ENCODE measurements at regions not wholly inside any gene's neighbourhood (a gene's known extent, or its start where the extent isn't known, plus 50 kb on each side); places are given as distances from the start of the nearest gene placed in this dataset.

GRCh38 chr7:96638669-96639068 lies 71.0 kb downstream of the SEM1 start:
- Mint-ChIP-seq H3K4me1 (ENCODE audit: low read depth) (no peaks in the 10 kb centered on the region), H3K9me3 (no peaks in the 10 kb centered on the region), H3K36me3 (ENCODE audit: low read depth) (no peaks in the 10 kb centered on the region), H3K27me3 (ENCODE audit: low read depth) (peaks cover 7% of the 10 kb centered on the region), H3K27ac (no peak overlapping the region), H3K4me3 (no peak overlapping the region)
- no peak for DNase-seq (ENCODE audit: low spot score)

GRCh38 chr7:96637522-96637921 lies 72.1 kb downstream of the SEM1 start:
- H3K9me3 Mint-ChIP-seq: no peaks in the 10 kb centered on the region
- H3K27me3 Mint-ChIP-seq (ENCODE audit: low read depth): peaks cover 7% of the 10 kb centered on the region
- H3K27ac Mint-ChIP-seq: no peak overlapping the region
- H3K36me3 Mint-ChIP-seq (ENCODE audit: low read depth): no peaks in the 10 kb centered on the region
- no peak for DNase-seq (ENCODE audit: low spot score)
- no peaks in the 10 kb centered on the region for H3K4me1 Mint-ChIP-seq (ENCODE audit: low read depth)
- H3K4me3 Mint-ChIP-seq: no peak overlapping the region

GRCh38 chr7:96636979-96637378 lies 72.7 kb downstream of the SEM1 start:
- Mint-ChIP-seq H3K9me3 (no peaks in the 10 kb centered on the region), H3K4me3 (no peak overlapping the region), H3K27ac (no peak overlapping the region), H3K4me1 (ENCODE audit: low read depth) (no peaks in the 10 kb centered on the region), H3K27me3 (ENCODE audit: low read depth) (peaks cover 7% of the 10 kb centered on the region), H3K36me3 (ENCODE audit: low read depth) (no peaks in the 10 kb centered on the region)
- DNase-seq (ENCODE audit: low spot score): no peak

GRCh38 chr7:96636342-96636860 lies 73.2 kb downstream of the SEM1 start:
- H3K27ac Mint-ChIP-seq: no peak overlapping the region
- DNase-seq (ENCODE audit: low spot score): no peak
- H3K36me3 Mint-ChIP-seq (ENCODE audit: low read depth): no peaks in the 10 kb centered on the region
- no peaks in the 10 kb centered on the region for H3K9me3 Mint-ChIP-seq
- no peaks in the 10 kb centered on the region for H3K4me1 Mint-ChIP-seq (ENCODE audit: low read depth)
- H3K27me3 Mint-ChIP-seq (ENCODE audit: low read depth): peaks cover 7% of the 10 kb centered on the region
- no peak overlapping the region for H3K4me3 Mint-ChIP-seq

GRCh38 chr7:96629884-96630283 lies 79.8 kb downstream of the SEM1 start:
- H3K4me1 Mint-ChIP-seq (ENCODE audit: low read depth): no peaks in the 10 kb centered on the region
- no peak overlapping the region for H3K4me3 Mint-ChIP-seq
- peaks cover 15% of the 10 kb centered on the region for H3K27me3 Mint-ChIP-seq (ENCODE audit: low read depth)
- no peak for DNase-seq (ENCODE audit: low spot score)
- H3K36me3 Mint-ChIP-seq (ENCODE audit: low read depth): no peaks in the 10 kb centered on the region
- no peaks in the 10 kb centered on the region for H3K9me3 Mint-ChIP-seq
- no peak overlapping the region for H3K27ac Mint-ChIP-seq

GRCh38 chr7:96624954-96625353 lies 84.7 kb downstream of the SEM1 start:
- Mint-ChIP-seq H3K36me3 (ENCODE audit: low read depth) (no peaks in the 10 kb centered on the region), H3K9me3 (no peaks in the 10 kb centered on the region)

GRCh38 chr7:96621932-96622331 lies 87.7 kb downstream of the SEM1 start:
- Mint-ChIP-seq H3K4me3 (no peak overlapping the region), H3K9me3 (no peaks in the 10 kb centered on the region), H3K36me3 (ENCODE audit: low read depth) (no peaks in the 10 kb centered on the region), H3K27ac (no peak overlapping the region), H3K27me3 (ENCODE audit: low read depth) (peaks cover 19% of the 10 kb centered on the region), H3K4me1 (ENCODE audit: low read depth) (no peaks in the 10 kb centered on the region)
- no peak for DNase-seq (ENCODE audit: low spot score)

More at GRCh38 chr7:96624954-96625353, 84.7 kb downstream of the SEM1 start:
- no peak overlapping the region for H3K27ac Mint-ChIP-seq
- H3K27me3 Mint-ChIP-seq (ENCODE audit: low read depth): peaks cover 16% of the 10 kb centered on the region
- no peaks in the 10 kb centered on the region for H3K4me1 Mint-ChIP-seq (ENCODE audit: low read depth)
- no peak for DNase-seq (ENCODE audit: low spot score)
- no peak overlapping the region for H3K4me3 Mint-ChIP-seq

- H3K27ac Mint-ChIP-seq: no peak overlapping the region
- H3K36me3 Mint-ChIP-seq (ENCODE audit: low read depth): no peaks in the 10 kb centered on the region
- H3K9me3 Mint-ChIP-seq: no peaks in the 10 kb centered on the region
- no peak overlapping the region for H3K4me3 Mint-ChIP-seq
- peaks cover 10% of the 10 kb centered on the region for H3K4me1 Mint-ChIP-seq (ENCODE audit: low read depth)
- peaks cover 18% of the 10 kb centered on the region for H3K27me3 Mint-ChIP-seq (ENCODE audit: low read depth)
- DNase-seq (ENCODE audit: low spot score): no peak
Measured at GRCh38 chr7:96614154-96614867, 95.3 kb downstream of the SEM1 start.

GRCh38 chr7:96612034-96612433 lies 97.6 kb downstream of the SEM1 start:
- H3K36me3 Mint-ChIP-seq (ENCODE audit: low read depth): no peaks in the 10 kb centered on the region
- no peaks in the 10 kb centered on the region for H3K9me3 Mint-ChIP-seq
- H3K4me1 Mint-ChIP-seq (ENCODE audit: low read depth): peaks cover 10% of the 10 kb centered on the region
- H3K27me3 Mint-ChIP-seq (ENCODE audit: low read depth): peaks cover 10% of the 10 kb centered on the region
- DNase-seq (ENCODE audit: low spot score): no peak
- H3K27ac Mint-ChIP-seq: no peak overlapping the region
- H3K4me3 Mint-ChIP-seq: no peak overlapping the region

- DNase-seq (ENCODE audit: low spot score): no peak
- H3K9me3 Mint-ChIP-seq: no peaks in the 10 kb centered on the region
- H3K27ac Mint-ChIP-seq: no peak overlapping the region
- no peaks in the 10 kb centered on the region for H3K4me1 Mint-ChIP-seq (ENCODE audit: low read depth)
- H3K36me3 Mint-ChIP-seq (ENCODE audit: low read depth): no peaks in the 10 kb centered on the region
- no peak overlapping the region for H3K4me3 Mint-ChIP-seq
- peaks cover 7% of the 10 kb centered on the region for H3K27me3 Mint-ChIP-seq (ENCODE audit: low read depth)
Measured at GRCh38 chr7:96605045-96605716, 104.5 kb downstream of the SEM1 start.

- H3K27me3 Mint-ChIP-seq (ENCODE audit: low read depth): peaks cover 29% of the 10 kb centered on the region
- no peaks in the 10 kb centered on the region for H3K36me3 Mint-ChIP-seq (ENCODE audit: low read depth)
- H3K4me3 Mint-ChIP-seq: no peak overlapping the region
- no peaks in the 10 kb centered on the region for H3K9me3 Mint-ChIP-seq
- no peaks in the 10 kb centered on the region for H3K4me1 Mint-ChIP-seq (ENCODE audit: low read depth)
- no peak for DNase-seq (ENCODE audit: low spot score)
- no peak overlapping the region for H3K27ac Mint-ChIP-seq
Measured at GRCh38 chr7:96599288-96599936, 110.2 kb downstream of the SEM1 start.

GRCh38 chr7:96598421-96598820 lies 111.2 kb downstream of the SEM1 start:
- Mint-ChIP-seq H3K36me3 (ENCODE audit: low read depth) (no peaks in the 10 kb centered on the region), H3K27me3 (ENCODE audit: low read depth) (peaks cover 29% of the 10 kb centered on the region), H3K4me1 (ENCODE audit: low read depth) (no peaks in the 10 kb centered on the region), H3K27ac (no peak overlapping the region), H3K9me3 (no peaks in the 10 kb centered on the region), H3K4me3 (no peak overlapping the region)
- no peak for DNase-seq (ENCODE audit: low spot score)

- Mint-ChIP-seq H3K36me3 (ENCODE audit: low read depth) (no peaks in the 10 kb centered on the region), H3K27me3 (ENCODE audit: low read depth) (peaks cover 33% of the 10 kb centered on the region)
- no peak for DNase-seq (ENCODE audit: low spot score)
Measured at GRCh38 chr7:96596120-96596826, 113.4 kb downstream of the SEM1 start.

More at GRCh38 chr7:96596120-96596826, 113.4 kb downstream of the SEM1 start:
- Mint-ChIP-seq H3K27ac (no peak overlapping the region), H3K4me3 (no peak overlapping the region), H3K9me3 (no peaks in the 10 kb centered on the region), H3K4me1 (ENCODE audit: low read depth) (peaks cover under 1% of the 10 kb centered on the region)
